SU-DHL-6 (cell line): ENCODE measurements at regions not wholly inside any gene's neighbourhood (a gene's known extent, or its start where the extent isn't known, plus 50 kb on each side); places are given as distances from the start of the nearest gene placed in this dataset.

Experiments
- EZH2phosphoT487 ChIP-seq: fragments of 200-600 bp; sonication (generic), shearing (Covaris generic); conservative IDR thresholded peaks from 2 replicates; pipeline ENCODE4 v1.6.1; 2018; ENCODE audit warnings: mild to moderate bottlenecking, antibody characterized with exemption, low read length, moderate library complexity, mixed read lengths
- TF ChIP-seq, protein P1 (sequence below): fragments of 200-600 bp; sonication (generic); IDR thresholded peaks from one replicate; pipeline ENCODE4 v1.5.1; 2017; ENCODE audit warnings: antibody characterized with exemption, mild to moderate bottlenecking, low read length, moderate library complexity; ENCODE audit not compliant: insufficient read depth, poor library complexity, severe bottlenecking

DNA sequence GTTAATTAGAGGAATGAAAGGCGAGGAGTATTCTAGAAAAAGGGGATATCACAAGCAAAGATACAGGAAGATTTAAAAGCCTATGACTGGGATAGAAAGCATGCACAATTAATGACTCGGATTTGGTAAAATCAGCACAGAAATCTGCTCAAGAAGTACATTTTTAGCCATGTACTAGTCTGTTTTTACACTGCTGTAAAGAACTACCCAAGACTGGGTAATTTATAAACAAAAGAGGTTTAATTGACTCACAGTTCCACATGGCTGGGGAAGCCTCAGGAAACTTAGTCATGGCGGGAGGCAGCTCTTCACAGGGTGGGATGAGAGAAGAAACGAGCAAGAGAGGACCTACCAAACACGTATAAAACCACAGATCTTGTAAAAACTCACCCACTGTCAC is 716.3 kb upstream of the MDGA2 start:
- TF ChIP-seq, protein P1, sequence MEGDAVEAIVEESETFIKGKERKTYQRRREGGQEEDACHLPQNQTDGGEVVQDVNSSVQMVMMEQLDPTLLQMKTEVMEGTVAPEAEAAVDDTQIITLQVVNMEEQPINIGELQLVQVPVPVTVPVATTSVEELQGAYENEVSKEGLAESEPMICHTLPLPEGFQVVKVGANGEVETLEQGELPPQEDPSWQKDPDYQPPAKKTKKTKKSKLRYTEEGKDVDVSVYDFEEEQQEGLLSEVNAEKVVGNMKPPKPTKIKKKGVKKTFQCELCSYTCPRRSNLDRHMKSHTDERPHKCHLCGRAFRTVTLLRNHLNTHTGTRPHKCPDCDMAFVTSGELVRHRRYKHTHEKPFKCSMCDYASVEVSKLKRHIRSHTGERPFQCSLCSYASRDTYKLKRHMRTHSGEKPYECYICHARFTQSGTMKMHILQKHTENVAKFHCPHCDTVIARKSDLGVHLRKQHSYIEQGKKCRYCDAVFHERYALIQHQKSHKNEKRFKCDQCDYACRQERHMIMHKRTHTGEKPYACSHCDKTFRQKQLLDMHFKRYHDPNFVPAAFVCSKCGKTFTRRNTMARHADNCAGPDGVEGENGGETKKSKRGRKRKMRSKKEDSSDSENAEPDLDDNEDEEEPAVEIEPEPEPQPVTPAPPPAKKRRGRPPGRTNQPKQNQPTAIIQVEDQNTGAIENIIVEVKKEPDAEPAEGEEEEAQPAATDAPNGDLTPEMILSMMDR = no peak
- no peak for TF ChIP-seq EZH2phosphoT487
